ENCODE measurements at regions not wholly inside any gene's neighbourhood (a gene's known extent, or its start where the extent isn't known, plus 50 kb on each side); places are given as distances from the start of the nearest gene placed in this dataset.

DNA sequence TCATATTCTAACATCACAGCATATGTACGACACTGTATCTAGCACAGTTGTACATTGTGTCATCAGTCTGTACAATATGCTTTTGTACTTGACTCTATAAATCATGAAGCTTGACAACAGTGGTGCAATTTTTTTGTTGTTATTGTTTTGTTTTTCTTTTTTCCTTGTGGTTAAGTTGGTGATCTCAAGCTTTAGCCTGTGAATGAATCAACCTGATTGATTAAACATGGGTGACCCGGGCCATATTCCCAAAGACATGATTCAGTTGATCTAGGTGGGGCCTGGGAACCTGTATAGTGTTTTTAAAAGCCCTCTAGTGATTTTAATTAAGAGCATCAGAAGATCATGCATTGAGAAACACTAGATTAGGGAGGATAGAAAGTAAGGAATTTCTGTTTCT is 101.8 kb upstream of the AADACL2 start:
- DNase-seq (ENCODE audit: insufficient read length, low spot score) (no peak), FAIRE-seq (no peak)
- TF ChIP-seq TAF1 (IDR thresholded peaks at IDR 0.05; ENCODE audit: low read depth, low read length) = no peak
- TF ChIP-seq POLR2AphosphoS5 (IDR thresholded peaks at IDR 0.05; ENCODE audit: low read depth, low read length) = no peak

DNA sequence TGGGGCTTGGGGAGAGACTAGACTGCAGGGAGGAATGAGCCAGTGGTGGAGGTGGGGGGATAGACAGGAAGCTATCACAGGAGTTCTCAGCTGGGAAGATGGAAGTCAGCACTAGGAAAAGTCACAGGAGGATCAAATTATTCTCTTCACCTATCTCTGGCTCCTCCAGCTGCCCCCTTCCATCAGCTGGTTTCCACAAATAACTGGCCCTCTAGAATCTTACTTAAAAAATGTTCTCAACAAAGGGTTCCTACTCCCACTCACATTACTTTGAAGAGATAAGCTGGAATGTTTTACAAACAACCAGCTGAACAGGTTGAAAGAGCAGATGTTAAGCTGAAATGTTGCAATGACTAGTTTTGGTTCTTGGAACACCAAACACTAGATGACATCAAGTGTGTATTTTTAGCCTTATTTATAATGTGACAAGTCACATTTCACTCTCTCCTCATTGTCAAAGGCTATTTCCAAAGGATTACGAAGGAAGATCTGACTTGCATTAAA is 102.7 kb upstream of the AADACL2 start:
- no peak for TF ChIP-seq TAF1 (IDR thresholded peaks at IDR 0.05; ENCODE audit: low read depth, low read length)
- FAIRE-seq = no peak
- no peak for DNase-seq (ENCODE audit: insufficient read length, low spot score)

DNA sequence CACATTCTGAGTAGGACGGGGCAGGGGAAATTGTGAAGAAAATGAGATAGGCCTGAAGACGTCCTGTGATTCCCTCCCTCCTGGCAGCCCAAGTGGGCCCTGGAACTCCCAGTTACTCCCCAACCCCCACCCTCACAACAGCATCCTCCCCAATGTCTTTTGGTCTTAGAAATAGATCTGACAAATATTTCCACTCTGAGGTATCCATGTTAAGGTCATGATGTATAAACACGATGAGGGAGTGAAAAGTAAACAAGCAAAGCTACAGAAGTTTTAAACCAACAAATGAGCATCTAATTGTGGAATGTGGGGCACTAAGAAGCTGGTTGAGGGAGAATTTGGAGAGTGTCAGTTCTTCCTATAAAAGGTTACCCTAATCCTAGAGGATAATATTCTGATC is 103.7 kb upstream of the AADACL2 start:
- TF ChIP-seq PAX5 (IDR thresholded peaks at IDR 0.05; ENCODE audit: insufficient read depth, low read length, severe bottlenecking) = no peak
- no peak for TF ChIP-seq POLR2A (IDR thresholded peaks at IDR 0.05; ENCODE audit: low read depth, low read length)
- no peak for TF ChIP-seq TAF1 (IDR thresholded peaks at IDR 0.05; ENCODE audit: low read depth, low read length)
- no peak for TF ChIP-seq POLR2AphosphoS5 (IDR thresholded peaks at IDR 0.05; ENCODE audit: low read depth, low read length)
- no peak for TF ChIP-seq POU2F2 (IDR thresholded peaks at IDR 0.05; ENCODE audit: low read depth, low read length)
- TF ChIP-seq SPI1 (IDR thresholded peaks at IDR 0.05; ENCODE audit: low read depth, low read length) = no peak
- DNase-seq (ENCODE audit: insufficient read length, low spot score) (no peak), FAIRE-seq (no peak)

GRCh38 chr3:151625586-151625985 is 108.1 kb upstream of the AADACL2 start:
- TF ChIP-seq POLR2A (IDR thresholded peaks at IDR 0.05; ENCODE audit: low read depth, low read length) = no peak
- no peak for TF ChIP-seq PAX5 (IDR thresholded peaks at IDR 0.05; ENCODE audit: insufficient read depth, low read length, severe bottlenecking)
- no peak for TF ChIP-seq SPI1 (IDR thresholded peaks at IDR 0.05; ENCODE audit: low read depth, low read length)
- TF ChIP-seq TAF1 (IDR thresholded peaks at IDR 0.05; ENCODE audit: low read depth, low read length) = no peak
- TF ChIP-seq POLR2AphosphoS5 (IDR thresholded peaks at IDR 0.05; ENCODE audit: low read depth, low read length) = no peak
- TF ChIP-seq POU2F2 (IDR thresholded peaks at IDR 0.05; ENCODE audit: low read depth, low read length) = no peak
- DNase-seq (ENCODE audit: insufficient read length, low spot score) (no peak), FAIRE-seq (no peak)

DNA sequence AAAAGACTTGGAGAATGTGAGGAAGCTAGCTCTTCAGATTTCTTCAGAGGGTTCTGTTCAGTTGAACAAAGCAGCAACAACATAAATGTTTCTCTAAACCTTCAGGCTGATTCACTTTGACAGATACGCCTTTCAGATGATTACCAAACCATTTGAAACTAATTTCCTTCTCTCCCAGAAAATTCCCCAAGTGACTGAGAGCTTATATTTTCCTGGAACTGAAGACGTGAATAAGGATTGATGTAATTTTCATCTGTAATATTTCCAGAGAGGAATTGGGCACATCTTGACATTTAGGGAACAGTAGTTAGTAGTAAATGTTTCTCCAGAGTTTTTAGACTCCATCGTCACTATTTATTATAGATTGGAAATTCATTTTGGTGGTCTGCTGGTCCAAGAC is 108.6 kb upstream of the AADACL2 start:
- FAIRE-seq (no peak), DNase-seq (ENCODE audit: insufficient read length, low spot score) (no peak)
- TF ChIP-seq PAX5 (IDR thresholded peaks at IDR 0.05; ENCODE audit: insufficient read depth, low read length, severe bottlenecking) (no peak), TAF1 (IDR thresholded peaks at IDR 0.05; ENCODE audit: low read depth, low read length) (no peak), POU2F2 (IDR thresholded peaks at IDR 0.05; ENCODE audit: low read depth, low read length) (no peak), SPI1 (IDR thresholded peaks at IDR 0.05; ENCODE audit: low read depth, low read length) (no peak), POLR2A (IDR thresholded peaks at IDR 0.05; ENCODE audit: low read depth, low read length) (no peak), POLR2AphosphoS5 (IDR thresholded peaks at IDR 0.05; ENCODE audit: low read depth, low read length) (no peak)

GRCh38 chr3:151620071-151620470 is 113.7 kb upstream of the AADACL2 start:
- FAIRE-seq = no peak
- TF ChIP-seq TAF1 (IDR thresholded peaks at IDR 0.05; ENCODE audit: low read depth, low read length) (no peak), POLR2AphosphoS5 (IDR thresholded peaks at IDR 0.05; ENCODE audit: low read depth, low read length) (no peak), SPI1 (IDR thresholded peaks at IDR 0.05; ENCODE audit: low read depth, low read length) (no peak)
- no peak for DNase-seq (ENCODE audit: insufficient read length, low spot score)

DNA sequence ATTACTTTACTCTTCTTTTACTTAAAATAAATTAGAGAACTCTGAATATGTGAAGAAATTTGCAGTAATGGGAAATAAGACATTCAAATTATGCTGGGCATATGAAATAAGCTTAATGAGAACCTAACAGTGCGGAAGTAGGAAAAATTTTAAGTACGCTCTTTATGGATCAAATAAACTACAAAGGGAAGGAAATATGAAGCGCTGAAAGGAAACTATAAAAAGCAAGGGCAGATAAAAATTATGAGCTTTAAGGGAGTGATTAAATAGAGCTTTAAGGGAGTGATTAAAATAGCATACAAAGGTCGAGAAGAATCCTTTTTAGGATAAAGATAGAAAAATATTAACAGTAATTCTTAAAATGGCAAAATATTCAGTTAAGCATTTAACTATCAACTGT is 118.3 kb upstream of the AADACL2 start:
- TF ChIP-seq PAX5 (IDR thresholded peaks at IDR 0.05; ENCODE audit: insufficient read depth, low read length, severe bottlenecking) (no peak), POLR2AphosphoS5 (IDR thresholded peaks at IDR 0.05; ENCODE audit: low read depth, low read length) (no peak), TAF1 (IDR thresholded peaks at IDR 0.05; ENCODE audit: low read depth, low read length) (no peak), SPI1 (IDR thresholded peaks at IDR 0.05; ENCODE audit: low read depth, low read length) (no peak), POU2F2 (IDR thresholded peaks at IDR 0.05; ENCODE audit: low read depth, low read length) (no peak), POLR2A (IDR thresholded peaks at IDR 0.05; ENCODE audit: low read depth, low read length) (no peak)
- DNase-seq (ENCODE audit: insufficient read length, low spot score) = no peak
- no peak for FAIRE-seq

- TF ChIP-seq POLR2A (IDR thresholded peaks at IDR 0.05; ENCODE audit: low read depth, low read length) (no peak), POLR2AphosphoS5 (IDR thresholded peaks at IDR 0.05; ENCODE audit: low read depth, low read length) (no peak), SPI1 (IDR thresholded peaks at IDR 0.05; ENCODE audit: low read depth, low read length) (no peak), POU2F2 (IDR thresholded peaks at IDR 0.05; ENCODE audit: low read depth, low read length) (no peak), PAX5 (IDR thresholded peaks at IDR 0.05; ENCODE audit: insufficient read depth, low read length, severe bottlenecking) (no peak), TAF1 (IDR thresholded peaks at IDR 0.05; ENCODE audit: low read depth, low read length) (no peak)
- no peak for FAIRE-seq
- DNase-seq (ENCODE audit: insufficient read length, low spot score) = no peak
Observed at GRCh38 chr3:151612115-151612514, 121.6 kb upstream of the AADACL2 start.

- TF ChIP-seq POU2F2 (IDR thresholded peaks at IDR 0.05; ENCODE audit: low read depth, low read length) (no peak), TAF1 (IDR thresholded peaks at IDR 0.05; ENCODE audit: low read depth, low read length) (no peak), POLR2AphosphoS5 (IDR thresholded peaks at IDR 0.05; ENCODE audit: low read depth, low read length) (no peak), POLR2A (IDR thresholded peaks at IDR 0.05; ENCODE audit: low read depth, low read length) (no peak), PAX5 (IDR thresholded peaks at IDR 0.05; ENCODE audit: insufficient read depth, low read length, severe bottlenecking) (no peak), SPI1 (IDR thresholded peaks at IDR 0.05; ENCODE audit: low read depth, low read length) (no peak)
- no peak for DNase-seq (ENCODE audit: insufficient read length, low spot score)
- FAIRE-seq = no peak
Observed at GRCh38 chr3:151611419-151611818, 122.3 kb upstream of the AADACL2 start.

DNA sequence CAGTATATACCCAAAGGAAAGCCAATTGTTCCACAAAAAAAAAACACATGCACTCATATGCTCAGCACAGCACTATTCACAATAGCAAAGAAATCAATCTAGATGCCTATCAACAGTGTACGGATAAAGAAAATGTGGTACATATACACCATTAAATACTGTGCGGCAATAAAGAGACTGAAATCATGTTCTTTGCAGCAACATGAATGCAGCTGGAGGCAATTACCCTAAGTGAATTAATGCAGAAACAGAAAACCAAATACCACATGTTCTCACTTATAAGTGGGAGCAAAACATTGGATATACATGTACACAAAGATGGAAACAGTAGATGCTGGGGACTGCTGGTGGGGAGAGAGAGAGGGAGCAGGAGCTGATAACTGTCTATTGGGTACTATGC is 124.2 kb upstream of the AADACL2 start:
- TF ChIP-seq POLR2A (IDR thresholded peaks at IDR 0.05; ENCODE audit: low read depth, low read length) (no peak), SPI1 (IDR thresholded peaks at IDR 0.05; ENCODE audit: low read depth, low read length) (no peak), POLR2AphosphoS5 (IDR thresholded peaks at IDR 0.05; ENCODE audit: low read depth, low read length) (no peak), POU2F2 (IDR thresholded peaks at IDR 0.05; ENCODE audit: low read depth, low read length) (no peak), TAF1 (IDR thresholded peaks at IDR 0.05; ENCODE audit: low read depth, low read length) (no peak), PAX5 (IDR thresholded peaks at IDR 0.05; ENCODE audit: insufficient read depth, low read length, severe bottlenecking) (no peak)
- no peak for FAIRE-seq
- DNase-seq (ENCODE audit: insufficient read length, low spot score) = no peak

Measured in GM12891 (cell line).